ENCODE measurements at regions not wholly inside any gene's neighbourhood (a gene's known extent, or its start where the extent isn't known, plus 50 kb on each side); places are given as distances from the start of the nearest gene placed in this dataset.

DNA sequence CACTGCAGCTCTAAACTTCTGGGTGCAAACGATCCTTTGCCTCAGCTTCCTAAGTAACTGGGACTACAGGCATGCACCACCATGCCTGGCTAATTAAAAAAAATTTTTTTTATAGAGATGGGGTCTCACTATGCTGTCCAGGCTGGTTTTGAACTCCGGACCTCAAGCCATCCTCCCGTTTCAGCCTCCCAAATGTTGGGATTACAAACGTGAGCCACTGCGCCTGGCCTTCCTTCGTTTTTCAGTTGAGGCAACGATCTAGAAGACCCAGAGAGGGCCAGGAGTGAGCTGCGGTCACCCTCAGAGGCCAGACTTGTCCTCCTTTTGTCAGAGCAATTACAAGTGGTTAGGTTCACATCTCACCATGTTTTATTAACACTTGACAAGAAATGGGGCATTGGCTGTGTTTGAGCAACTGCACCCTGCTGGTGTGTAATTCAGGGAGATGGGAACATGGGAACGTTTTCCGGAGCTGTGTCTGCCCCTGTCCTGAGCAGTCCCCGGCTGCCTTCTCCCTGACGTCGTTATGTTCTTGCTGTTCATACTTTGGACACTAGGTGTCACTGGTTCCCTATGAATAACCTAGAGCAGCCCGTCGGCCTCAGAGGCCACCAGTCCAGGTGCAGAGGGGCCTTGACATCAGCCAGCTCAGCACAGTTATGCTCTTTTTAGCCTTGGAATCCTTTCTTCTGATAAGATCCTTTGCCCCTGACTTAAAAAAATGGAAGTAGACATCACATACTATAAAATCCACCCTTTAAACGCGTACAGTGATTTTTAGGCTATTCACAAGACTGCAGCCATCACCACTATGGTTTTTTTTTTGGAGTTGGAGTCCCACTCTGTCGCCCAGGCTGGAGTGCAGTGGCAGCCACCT is 375.0 kb downstream of the TYW1 start:
- peak; percentile 74 to 80 (median 78) for TF ChIP-seq CTCF (IDR thresholded peaks at IDR 0.05)
- no peak for TF ChIP-seq POLR2A (IDR thresholded peaks at IDR 0.05)
